Esophagus squamous epithelium (tissue), 5 donors: ENCODE measurements at regions not wholly inside any gene's neighbourhood (a gene's known extent, or its start where the extent isn't known, plus 50 kb on each side); places are given as distances from the start of the nearest gene placed in this dataset.
A peak's percentile ranks its signal among the peaks of the same experiment; 100 is the strongest.
"Not testable (repeated sequence)": the region's sequence is repeated elsewhere in the genome, so short reads cannot be mapped to it uniquely, and the experiment has no call there.

Experiments used
- DNase-seq: peaks from one replicate; lab custom pipeline; 2025; lab: John Stamatoyannopoulos, UW
- H3K27ac ChIP-seq, 4 donors: fragments of 200-600 bp; sonication (generic); one replicate each; pipeline ENCODE4 v1.5.1; 2016 to 2019; ENCODE audit warnings: mild to moderate bottlenecking in 1 of 4
- H3K27me3 ChIP-seq, 4 donors: fragments of 200-600 bp; sonication (generic); 1 replicate in 3 of 4; 2 replicates in 1 of 4; pipeline versions ENCODE4 v1.5.1 to v1.6.0; 2017 to 2021; ENCODE audit warnings: antibody characterized with exemption in 1 of 4
- H3K36me3 ChIP-seq, 3 donors: fragments of 200-600 bp; sonication (generic); one replicate each; pipeline ENCODE4 v1.5.1; 2016 to 2019
- H3K4me1 ChIP-seq, 3 donors: fragments of 200-600 bp; sonication (generic); one replicate each; pipeline ENCODE4 v1.5.1; 2017 to 2019
- H3K4me3 ChIP-seq, 4 donors: fragments of 200-600 bp; sonication (generic); 1 replicate in 3 of 4; 2 replicates in 1 of 4; pipeline ENCODE4 v1.5.1; 2016 to 2019; ENCODE audit warnings: mild to moderate bottlenecking in 2 of 4, moderate library complexity in 1 of 4
- H3K9me3 ChIP-seq, 3 donors: fragments of 200-600 bp; sonication (generic); one replicate each; pipeline ENCODE4 v1.5.1; 2016 to 2019
- CTCF ChIP-seq, 6 experiments: fragments of 450-650 bp in 4 of 6; fragments of 200-600 bp in 2 of 6; sonication (generic) in 2 of 6; IDR thresholded peaks; one replicate each; pipeline ENCODE4 v1.5.1; 2016 to 2019; ENCODE audit warnings: antibody characterized with exemption in 6 of 6, mild to moderate bottlenecking in 4 of 6, moderate library complexity in 4 of 6
- POLR2A ChIP-seq, 4 donors: fragments of 450-650 bp; IDR thresholded peaks; one replicate each; pipeline ENCODE4 v1.6.1; 2017; ENCODE audit warnings: antibody characterized with exemption in 4 of 4, mild to moderate bottlenecking in 4 of 4, moderate library complexity in 3 of 4
- WGBS, 2 donors: methylation state at CpG; one replicate each; pipeline ENCODE4 v1.1.5; 2018; 5-methylcytosine and 5-hydroxymethylcytosine counted together
- intact Hi-C: fragments of 100-400 bp; cut with DNase I; formaldehyde crosslinking; loops from one replicate; pipeline ENCODE4 v1.15.0; 2022
- donor health status: DM: yes; HTN: yes; CAD: no.

DNA sequence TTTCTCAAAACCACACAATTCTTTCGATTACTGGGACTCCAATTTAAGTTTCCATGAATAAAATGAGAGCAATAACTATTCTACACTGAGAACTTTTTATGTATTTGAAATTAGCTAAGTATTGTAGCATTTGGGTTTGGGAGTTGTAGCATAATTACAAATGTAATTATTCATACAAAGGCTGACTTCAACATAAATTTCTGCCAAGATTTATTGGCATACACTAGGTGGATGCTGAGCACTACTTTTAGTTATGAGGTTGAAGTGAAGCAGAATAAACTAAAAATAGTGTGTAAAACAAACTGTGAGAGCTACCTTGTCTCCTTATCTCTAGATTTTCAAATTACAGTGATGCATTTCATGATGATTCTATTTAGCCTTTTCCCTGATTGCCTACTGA is 516.1 kb downstream of the ZNF385D start:
- 73 to 79% methylated on average over 1 of the region's 1 CpG for WGBS, 2 donors
- TF ChIP-seq CTCF (IDR thresholded peaks at IDR 0.05) (no peak), POLR2A (IDR thresholded peaks at IDR 0.05) (no peak)
- Histone ChIP-seq H3K27me3 (no peaks in the 10 kb centered on the region), H3K27ac (no peak overlapping the region), H3K36me3 (no peaks in the 10 kb centered on the region), H3K4me1 (no peaks in the 10 kb centered on the region), H3K4me3 (no peak overlapping the region), H3K9me3 (no peaks in the 10 kb centered on the region)
- intact Hi-C loops, result no loop called here
- DNase-seq, result no peak

- WGBS, 2 donors, result 71 to 73% methylated on average over 4 of the region's 4 CpGs
- H3K36me3 ChIP-seq, result no peaks in the 10 kb centered on the region
- H3K4me1 ChIP-seq, result no peaks in the 10 kb centered on the region
- H3K9me3 ChIP-seq, result no peaks in the 10 kb centered on the region
- DNase-seq, result no peak
- H3K4me3 ChIP-seq, result no peak overlapping the region
- intact Hi-C loops, result no loop called here
- no peak overlapping the region for H3K27ac ChIP-seq
- H3K27me3 ChIP-seq, result no peaks in the 10 kb centered on the region
- TF ChIP-seq CTCF (IDR thresholded peaks at IDR 0.05), result no peak
- TF ChIP-seq POLR2A (IDR thresholded peaks at IDR 0.05), result no peak
Observed at GRCh38 chr3:21229426-21230135, 521.4 kb downstream of the ZNF385D start.

GRCh38 chr3:21226086-21226485 is 524.9 kb downstream of the ZNF385D start:
- WGBS, 2 donors, result 86 to 88% methylated on average over 8 to 9 of the region's 13 CpGs
- no peak for DNase-seq
- H3K27me3 ChIP-seq, result no peaks in the 10 kb centered on the region
- no peaks in the 10 kb centered on the region for H3K4me1 ChIP-seq
- no peak overlapping the region for H3K27ac ChIP-seq
- no peak for TF ChIP-seq POLR2A (IDR thresholded peaks at IDR 0.05)
- no peak for TF ChIP-seq CTCF (IDR thresholded peaks at IDR 0.05)
- no peak overlapping the region for H3K4me3 ChIP-seq
- no peaks in the 10 kb centered on the region for H3K36me3 ChIP-seq
- H3K9me3 ChIP-seq, result no peaks in the 10 kb centered on the region
- intact Hi-C loops, result no loop called here

DNA sequence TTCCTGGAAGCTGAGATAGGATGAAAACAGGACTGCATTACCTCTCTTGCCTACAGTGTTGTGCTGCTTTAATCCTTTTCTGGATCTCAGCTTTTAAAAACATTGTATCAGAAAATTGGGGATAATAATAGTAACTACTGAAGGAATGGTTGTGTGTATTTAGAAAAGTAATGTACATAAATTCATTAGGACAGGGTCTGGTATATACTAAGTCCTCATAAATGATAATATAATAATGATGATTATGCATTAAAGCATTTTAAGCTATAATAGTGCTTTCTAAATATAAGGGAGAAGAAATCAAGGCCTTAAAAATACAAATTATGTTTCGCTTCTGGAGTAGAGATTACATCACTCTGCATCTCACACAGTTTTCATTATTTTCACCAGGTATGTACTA is 530.1 kb downstream of the ZNF385D start:
- Histone ChIP-seq H3K4me1 (no peaks in the 10 kb centered on the region), H3K27ac (no peak overlapping the region), H3K36me3 (no peaks in the 10 kb centered on the region), H3K9me3 (no peaks in the 10 kb centered on the region), H3K4me3 (no peak overlapping the region), H3K27me3 (no peaks in the 10 kb centered on the region)
- DNase-seq, result no peak
- TF ChIP-seq POLR2A (IDR thresholded peaks at IDR 0.05) (no peak), CTCF (IDR thresholded peaks at IDR 0.05) (no peak)
- 78 to 79% methylated on average over 1 of the region's 1 CpG for WGBS, 2 donors
- intact Hi-C loops, result no loop called here

GRCh38 chr3:21216598-21216997 is 534.4 kb downstream of the ZNF385D start:
- Histone ChIP-seq H3K27me3 (no peaks in the 10 kb centered on the region), H3K4me3 (no peak overlapping the region), H3K36me3 (no peaks in the 10 kb centered on the region), H3K4me1 (no peaks in the 10 kb centered on the region), H3K9me3 (peaks cover 0 to 19% (median 0%) of the 10 kb centered on the region in 3 donors), H3K27ac (no peak overlapping the region)
- peak in 1 of 6 experiments; percentile 4 for TF ChIP-seq CTCF (IDR thresholded peaks at IDR 0.05)
- TF ChIP-seq POLR2A (IDR thresholded peaks at IDR 0.05), result no peak
- DNase-seq, result no peak
- WGBS, 2 donors, result 57 to 67% methylated on average over 1 of the region's 1 CpG
- intact Hi-C loops, result no loop called here

- intact Hi-C loops, H3K36me3 ChIP-seq, H3K4me3 ChIP-seq, DNase-seq, H3K27me3 ChIP-seq, H3K4me1 ChIP-seq, H3K27ac ChIP-seq: not testable (repeated sequence)
- H3K9me3 ChIP-seq, result peaks cover 0 to 17% (median 0%) of the 10 kb centered on the region in 3 donors
- WGBS, 2 donors, result 18 to 51% methylated on average over 3 of the region's 3 CpGs
Observed at GRCh38 chr3:21204122-21204521, 546.9 kb downstream of the ZNF385D start.
